ENCODE measurements at regions not wholly inside any gene's neighbourhood (a gene's known extent, or its start where the extent isn't known, plus 50 kb on each side); places are given as distances from the start of the nearest gene placed in this dataset.

- TF ChIP-seq POLR2A (IDR thresholded peaks at IDR 0.05; ENCODE audit: extremely low read depth, insufficient read length) (no peak), CTCF (IDR thresholded peaks at IDR 0.05; ENCODE audit: low read depth, low read length) (no peak), MYC (IDR thresholded peaks at IDR 0.05; ENCODE audit: low read depth, low read length) (no peak)
Measured at GRCh38 chr3:542021-542420, 345.5 kb downstream of the CHL1 start.
